GM23338 (cell line): ENCODE measurements at regions not wholly inside any gene's neighbourhood (a gene's known extent, or its start where the extent isn't known, plus 50 kb on each side); places are given as distances from the start of the nearest gene placed in this dataset.

Source experiments
- ATAC-seq: fragments of 200-7000 bp; cut with Tn5 transposase; 3 replicates; pipeline ENCODE4 v1.9.1; 2020
- DNase-seq: peaks from one replicate; pipeline ENCODE4 v3.0.0-alpha.2; 2015; ENCODE audit warnings: low spot score
- H2AFZ ChIP-seq: fragments of 200-600 bp; sonication (generic); 2 replicates; pipeline ENCODE4 v1.8.0; 2016; ENCODE audit warnings: antibody characterized with exemption, mild to moderate bottlenecking, moderate library complexity
- H3F3A ChIP-seq: fragments of 200-600 bp; sonication (generic); replicated peaks from 2 replicates; pipeline ENCODE4 v1.8.0; 2017; ENCODE audit warnings: antibody characterized with exemption, mixed run types, low read depth
- H3K27ac ChIP-seq: fragments of 200-600 bp; sonication (generic); 2 replicates; pipeline ENCODE4 v1.6.1; 2016; ENCODE audit warnings: low read depth
- H3K27me3 ChIP-seq: fragments of 200-600 bp; sonication (generic); 2 replicates; pipeline ENCODE4 v1.8.0; 2016; ENCODE audit warnings: mild to moderate bottlenecking, mixed run types, moderate library complexity; ENCODE audit not compliant: insufficient read depth
- H3K36me3 ChIP-seq: fragments of 200-600 bp; sonication (generic); 2 replicates; pipeline ENCODE4 v1.8.0; 2016; ENCODE audit warnings: mild to moderate bottlenecking; ENCODE audit not compliant: insufficient read depth
- H3K4me1 ChIP-seq: fragments of 200-600 bp; sonication (generic); 2 replicates; pipeline ENCODE4 v1.8.0; 2016; ENCODE audit warnings: mild to moderate bottlenecking, moderate library complexity; ENCODE audit not compliant: insufficient read depth
- H3K4me2 ChIP-seq: fragments of 200-600 bp; sonication (generic); 2 replicates; pipeline ENCODE4 v1.7.1; 2017; ENCODE audit warnings: mixed run types
- H3K4me3 ChIP-seq: fragments of 200-600 bp; sonication (generic); 2 replicates; pipeline ENCODE4 v1.6.1; 2016; ENCODE audit warnings: mixed run types
- H3K79me2 ChIP-seq: fragments of 200-600 bp; sonication (generic); replicated peaks from 2 replicates; pipeline ENCODE4 v1.8.0; 2017; ENCODE audit warnings: mild to moderate bottlenecking; ENCODE audit not compliant: insufficient read depth
- H3K9me2 ChIP-seq: fragments of 200-600 bp; sonication (generic); 2 replicates; pipeline ENCODE4 v1.8.0; 2017; ENCODE audit not compliant: insufficient read depth
- H4K20me1 ChIP-seq: fragments of 200-600 bp; sonication (generic); replicated peaks from 2 replicates; pipeline ENCODE4 v1.8.0; 2017; ENCODE audit warnings: mild to moderate bottlenecking; ENCODE audit not compliant: insufficient read depth
- H3K27ac Mint-ChIP-seq: 2 replicates; pipeline ENCODE4 v1.8.0; 2020; ENCODE audit warnings: inconsistent platforms, mild to moderate bottlenecking, moderate library complexity, mixed read lengths
- H3K27me3 Mint-ChIP-seq: 3 replicates; pipeline ENCODE4 v1.8.0; 2022; ENCODE audit warnings: low read depth, mild to moderate bottlenecking, moderate library complexity, mixed read lengths, inconsistent platforms; ENCODE audit not compliant: insufficient read depth, poor library complexity
- H3K36me3 Mint-ChIP-seq: 3 replicates; pipeline ENCODE4 v1.8.0; 2021; ENCODE audit warnings: low read depth, mild to moderate bottlenecking, inconsistent platforms, moderate library complexity, mixed read lengths
- H3K4me1 Mint-ChIP-seq: 3 replicates; pipeline ENCODE4 v1.8.0; 2020; ENCODE audit warnings: mild to moderate bottlenecking, inconsistent platforms, mixed read lengths
- H3K4me3 Mint-ChIP-seq: 3 replicates; pipeline ENCODE4 v1.8.0; 2021; ENCODE audit warnings: moderate library complexity, mild to moderate bottlenecking, inconsistent platforms, mixed read lengths
- H3K9me3 Mint-ChIP-seq: 3 replicates; pipeline ENCODE4 v1.8.0; 2020; ENCODE audit warnings: moderate library complexity, mild to moderate bottlenecking, inconsistent platforms, mixed read lengths
- CREB1 ChIP-seq: fragments of 250-450 bp; sonication (Bioruptor Pico); IDR thresholded peaks from 2 replicates; pipeline ENCODE4 v1.5.0; 2020; ENCODE audit warnings: low read depth, mild to moderate bottlenecking, moderate library complexity
- CTCF ChIP-seq, 2 experiments: fragments of 200-600 bp in 1 of 2; sonication (generic) in 1 of 2; conservative IDR thresholded peaks; 2 replicates each; pipeline versions ENCODE4 v1.5.1 to v1.6.1; 2016 to 2017; ENCODE audit warnings: antibody characterized with exemption in 2 of 2, low read depth in 2 of 2, mild to moderate bottlenecking in 2 of 2, moderate library complexity in 1 of 2
- EZH2 ChIP-seq: fragments of 200-600 bp; sonication (generic); IDR thresholded peaks from one replicate; pipeline ENCODE4 v1.8.0; 2017; ENCODE audit warnings: antibody characterized with exemption, mild to moderate bottlenecking, low read depth; ENCODE audit not compliant: unreplicated experiment
- ZNF462 ChIP-seq: fragments of 250-450 bp; sonication (Bioruptor Pico); IDR thresholded peaks from 2 replicates; pipeline ENCODE4 v1.5.0; 2020; ENCODE audit warnings: mild to moderate bottlenecking, moderate library complexity

DNA sequence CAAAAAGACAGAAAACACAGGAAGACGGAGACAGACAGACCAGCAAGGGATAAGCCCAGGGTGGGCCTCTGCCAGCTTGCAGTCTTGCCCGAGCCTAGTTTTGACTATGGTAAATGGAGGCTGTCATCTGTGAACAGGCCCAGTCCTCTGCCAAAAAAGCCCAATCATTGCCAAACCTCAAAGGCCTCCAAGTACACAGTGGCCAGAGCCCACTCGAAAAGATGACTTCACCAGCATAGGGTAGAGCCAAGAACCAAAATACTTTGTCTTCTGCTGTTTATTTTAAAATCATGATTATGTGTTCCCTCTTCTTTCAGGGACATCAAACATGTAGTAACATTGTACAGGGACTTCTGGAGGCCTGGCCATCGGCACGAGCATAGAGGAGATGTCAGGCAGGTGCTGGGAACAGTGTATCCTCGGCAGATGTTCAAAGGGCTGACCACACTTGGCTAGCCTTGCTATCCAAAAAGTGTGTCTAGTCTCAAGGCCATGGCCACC is 66.0 kb downstream of the TTC32 start:
- DNase-seq = no peak
- H2AFZ ChIP-seq = no peak overlapping the region
- no peak overlapping the region for H3K4me2 ChIP-seq
- no peak for ATAC-seq
- TF ChIP-seq CTCF (conservative IDR thresholded peaks at IDR 0.05; ENCODE audit: low read depth in 2 of 2) = no peak
- TF ChIP-seq EZH2 = no peak
- no peak for TF ChIP-seq ZNF462
- TF ChIP-seq CREB1 (CRISPR knock-in tag) = no peak
- no peaks in the 10 kb centered on the region for H3K36me3 ChIP-seq
- Mint-ChIP-seq H3K36me3 (no peaks in the 10 kb centered on the region), H3K9me3 (0 out of 3 replicates have a peak, but pooled peaks cover 2% of the 10 kb centered on the region), H3K4me1 (no peaks in the 10 kb centered on the region), H3K27me3 (peaks cover 4% of the 10 kb centered on the region), H3K4me3 (no peak overlapping the region), H3K27ac (no peak overlapping the region)
- no peaks in the 10 kb centered on the region for H3K79me2 ChIP-seq
- no peaks in the 10 kb centered on the region for H3K4me1 ChIP-seq
- no peaks in the 10 kb centered on the region for H3K27me3 ChIP-seq
- no peak overlapping the region for H3K4me3 ChIP-seq
- no peaks in the 10 kb centered on the region for H4K20me1 ChIP-seq
- no peaks in the 10 kb centered on the region for H3F3A ChIP-seq
- H3K27ac ChIP-seq = no peak overlapping the region
- peaks cover 10% of the 10 kb centered on the region; the same call in 1 of the 2 replicates for H3K9me2 ChIP-seq
